ENCODE measurements at regions not wholly inside any gene's neighbourhood (a gene's known extent, or its start where the extent isn't known, plus 50 kb on each side); places are given as distances from the start of the nearest gene placed in this dataset.

- no peak for TF ChIP-seq CTCF (IDR thresholded peaks at IDR 0.05; ENCODE audit: low read depth, low read length)
- no peak for TF ChIP-seq EZH2phosphoT487 (IDR thresholded peaks at IDR 0.05; ENCODE audit: low read depth)
Observed at GRCh38 chr2:221779614-221780067, 207.5 kb upstream of the EPHA4 start.
